DND-41 (cell line): ENCODE measurements at regions not wholly inside any gene's neighbourhood (a gene's known extent, or its start where the extent isn't known, plus 50 kb on each side); places are given as distances from the start of the nearest gene placed in this dataset.

Experiments used
- ATAC-seq: fragments of 200-7000 bp; cut with Tn5 transposase; 3 replicates; pipeline ENCODE4 v1.9.1; 2021; ENCODE audit warnings: low read depth; ENCODE audit not compliant: insufficient read depth
- DNase-seq: peaks from one replicate; pipeline ENCODE4 v3.0.0-alpha.2; 2020
- H2AFZ ChIP-seq: 2 replicates; pipeline ENCODE4 v1.6.0; 2012; ENCODE audit warnings: low read depth, low read length
- H3K27ac ChIP-seq: 2 replicates; pipeline ENCODE4 v1.5.1; 2012; ENCODE audit warnings: low read length, inconsistent platforms
- H3K27me3 ChIP-seq: fragments of 200-600 bp; sonication (generic); 2 replicates; pipeline ENCODE4 v1.6.0; 2012; ENCODE audit warnings: low read length, mild to moderate bottlenecking, inconsistent platforms; ENCODE audit not compliant: insufficient read depth, poor library complexity
- H3K36me3 ChIP-seq: 2 replicates; pipeline ENCODE4 v1.5.1; 2012; ENCODE audit warnings: low read length, inconsistent platforms; ENCODE audit not compliant: insufficient read depth
- H3K4me1 ChIP-seq: 2 replicates; pipeline ENCODE4 v1.5.1; 2012; ENCODE audit warnings: mild to moderate bottlenecking, low read length; ENCODE audit not compliant: insufficient read depth
- H3K4me2 ChIP-seq: 2 replicates; pipeline ENCODE4 v1.6.0; 2012; ENCODE audit warnings: mild to moderate bottlenecking, moderate library complexity, low read length, inconsistent platforms; ENCODE audit not compliant: insufficient read depth
- H3K4me3 ChIP-seq, 2 experiments: fragments of 200-600 bp in 1 of 2; shearing (Covaris generic) in 1 of 2; 2 replicates each; pipeline ENCODE4 v1.5.1; 2012 to 2016; ENCODE audit warnings: inconsistent platforms in 2 of 2, low read length in 2 of 2, mild to moderate bottlenecking in 2 of 2, low read depth in 1 of 2, moderate library complexity in 1 of 2
- H3K79me2 ChIP-seq: 2 replicates; pipeline ENCODE4 v1.6.0; 2012; ENCODE audit warnings: low read length, inconsistent platforms; ENCODE audit not compliant: insufficient read depth
- H3K9ac ChIP-seq: 2 replicates; pipeline ENCODE4 v1.6.0; 2012; ENCODE audit warnings: low read depth, mild to moderate bottlenecking, inconsistent platforms, low read length, moderate library complexity
- H3K9me3 ChIP-seq: 2 replicates; pipeline ENCODE4 v1.5.1; 2012; ENCODE audit warnings: low read length, moderate library complexity, mild to moderate bottlenecking, inconsistent platforms; ENCODE audit not compliant: insufficient read depth, severe bottlenecking
- H4K20me1 ChIP-seq: 2 replicates; pipeline ENCODE4 v1.6.0; 2012; ENCODE audit warnings: low read length; ENCODE audit not compliant: insufficient read depth
- CTCF ChIP-seq: IDR thresholded peaks from 2 replicates; pipeline ENCODE4 v1.5.1; 2012; ENCODE audit warnings: borderline replicate concordance, low read length, moderate library complexity, mild to moderate bottlenecking; ENCODE audit not compliant: poor library complexity, severe bottlenecking; ENCODE audit errors: extremely low read depth
- EZH2 ChIP-seq: IDR thresholded peaks from 3 replicates; pipeline ENCODE4 v1.6.1; 2012; ENCODE audit warnings: borderline replicate concordance, low read depth, mild to moderate bottlenecking, moderate library complexity, low read length, inconsistent platforms; ENCODE audit not compliant: severe bottlenecking

GRCh38 chr4:27514711-27515110, 654.1 kb downstream of the STIM2 start:
- no peak for TF ChIP-seq CTCF
- TF ChIP-seq EZH2: no peak
- Histone ChIP-seq H3K27ac (no peak overlapping the region), H3K9me3 (no peaks in the 10 kb centered on the region), H2AFZ (no peak overlapping the region), H3K27me3 (no peaks in the 10 kb centered on the region), H3K36me3 (no peaks in the 10 kb centered on the region), H3K9ac (no peak overlapping the region), H3K79me2 (no peaks in the 10 kb centered on the region), H4K20me1 (no peaks in the 10 kb centered on the region), H3K4me2 (no peak overlapping the region), H3K4me3 (no peak overlapping the region), H3K4me1 (no peaks in the 10 kb centered on the region)
- ATAC-seq (no peak), DNase-seq (no peak)

DNA sequence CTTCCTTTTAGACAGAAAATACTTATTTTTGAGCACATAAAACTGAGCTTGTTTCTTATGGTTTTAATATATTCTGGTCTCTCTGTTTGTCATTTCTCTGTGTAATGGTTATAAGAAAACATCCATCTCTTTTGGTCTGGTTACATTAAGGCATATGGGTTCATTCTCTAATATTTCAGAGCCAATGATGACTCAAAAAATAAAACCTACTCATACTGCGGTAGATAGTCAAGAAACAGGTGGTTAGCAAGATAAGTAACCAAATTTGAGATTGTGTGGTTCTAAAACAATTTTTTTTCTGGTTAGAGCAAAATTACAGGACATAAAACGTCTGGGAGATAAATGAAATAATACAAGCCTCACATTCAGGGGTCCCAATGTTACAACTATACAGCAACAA, 654.5 kb downstream of the STIM2 start:
- Histone ChIP-seq H3K79me2 (no peaks in the 10 kb centered on the region), H3K9ac (no peak overlapping the region), H3K27me3 (no peaks in the 10 kb centered on the region), H2AFZ (no peak overlapping the region), H3K27ac (no peak overlapping the region), H3K4me3 (no peak overlapping the region), H3K4me2 (no peak overlapping the region), H3K36me3 (no peaks in the 10 kb centered on the region), H3K9me3 (no peaks in the 10 kb centered on the region), H4K20me1 (no peaks in the 10 kb centered on the region), H3K4me1 (no peaks in the 10 kb centered on the region)
- no peak for DNase-seq
- no peak for ATAC-seq
- TF ChIP-seq CTCF (no peak), EZH2 (no peak)

DNA sequence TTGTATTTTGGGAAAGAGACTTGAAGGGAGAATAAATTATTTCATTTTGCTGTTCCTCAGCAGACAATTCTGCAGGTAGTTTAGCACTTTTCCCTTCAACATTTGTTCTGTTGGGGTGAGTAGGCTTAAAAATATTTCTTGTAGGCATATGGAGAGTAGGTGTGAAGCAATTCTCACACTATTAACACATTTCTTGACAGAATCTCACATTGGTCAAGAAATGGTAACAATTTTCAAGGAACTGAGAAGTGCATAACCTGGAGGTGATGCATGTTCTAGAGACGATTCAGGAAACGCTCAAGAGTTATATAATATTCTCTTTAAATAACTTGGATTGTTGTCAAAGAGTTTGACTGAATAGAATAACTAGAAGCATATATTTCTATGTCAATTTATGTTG, 658.2 kb downstream of the STIM2 start:
- H2AFZ ChIP-seq: no peak overlapping the region

More for the DNA sequence above, 658.2 kb downstream of the STIM2 start:
- TF ChIP-seq EZH2 (no peak), CTCF (no peak)
- no peak overlapping the region for H3K9ac ChIP-seq
- no peaks in the 10 kb centered on the region for H3K27me3 ChIP-seq
- no peaks in the 10 kb centered on the region for H3K9me3 ChIP-seq
- no peak overlapping the region for H3K4me3 ChIP-seq
- H3K79me2 ChIP-seq: no peaks in the 10 kb centered on the region
- no peaks in the 10 kb centered on the region for H3K4me1 ChIP-seq
- no peak for ATAC-seq
- DNase-seq: no peak
- H3K36me3 ChIP-seq: no peaks in the 10 kb centered on the region
- no peak overlapping the region for H3K27ac ChIP-seq
- H3K4me2 ChIP-seq: no peak overlapping the region
- no peaks in the 10 kb centered on the region for H4K20me1 ChIP-seq
